ENCODE measurements at regions not wholly inside any gene's neighbourhood (a gene's known extent, or its start where the extent isn't known, plus 50 kb on each side); places are given as distances from the start of the nearest gene placed in this dataset.
"Not testable (repeated sequence)": the region's sequence is repeated elsewhere in the genome, so short reads cannot be mapped to it uniquely, and the experiment has no call there.

- no peak overlapping the region for H3K27ac ChIP-seq
- no peak for TF ChIP-seq CTCF (conservative IDR thresholded peaks at IDR 0.05)
Measured at GRCh38 chr6:128723667-128724066, 159.3 kb upstream of the LAMA2 start.

- no peak for TF ChIP-seq CTCF (conservative IDR thresholded peaks at IDR 0.05)
- H3K27ac ChIP-seq = no peak overlapping the region
Measured at GRCh38 chr6:128720891-128721290, 162.0 kb upstream of the LAMA2 start.

- no peak overlapping the region for H3K27ac ChIP-seq
- TF ChIP-seq CTCF (conservative IDR thresholded peaks at IDR 0.05) = no peak
Measured at GRCh38 chr6:128719786-128720185, 163.2 kb upstream of the LAMA2 start.

GRCh38 chr6:128713461-128713860 is 169.5 kb upstream of the LAMA2 start:
- no peak overlapping the region for H3K27ac ChIP-seq
- TF ChIP-seq CTCF (conservative IDR thresholded peaks at IDR 0.05) = no peak

GRCh38 chr6:128712898-128713297 is 170.0 kb upstream of the LAMA2 start:
- TF ChIP-seq CTCF (conservative IDR thresholded peaks at IDR 0.05) = no peak
- no peak overlapping the region for H3K27ac ChIP-seq

GRCh38 chr6:128711149-128711548 is 171.8 kb upstream of the LAMA2 start:
- TF ChIP-seq CTCF (conservative IDR thresholded peaks at IDR 0.05) = no peak
- H3K27ac ChIP-seq = no peak overlapping the region

- no peak overlapping the region for H3K27ac ChIP-seq
- TF ChIP-seq CTCF (conservative IDR thresholded peaks at IDR 0.05) = no peak
Measured at GRCh38 chr6:128710315-128710714, 172.6 kb upstream of the LAMA2 start.

GRCh38 chr6:128704601-128705000 is 178.3 kb upstream of the LAMA2 start:
- H3K27ac ChIP-seq = no peak overlapping the region
- no peak for TF ChIP-seq CTCF (conservative IDR thresholded peaks at IDR 0.05)

- H3K27ac ChIP-seq = not testable (repeated sequence)
Measured at GRCh38 chr6:128703794-128704193, 179.1 kb upstream of the LAMA2 start.
